GM20431 (cell line): ENCODE measurements at regions not wholly inside any gene's neighbourhood (a gene's known extent, or its start where the extent isn't known, plus 50 kb on each side); places are given as distances from the start of the nearest gene placed in this dataset.

Experiments
- in situ Hi-C: fragments of 300-500 bp; cut with MseI, MboI; formaldehyde crosslinking; loops from one replicate; pipeline ENCODE4 v1.15.0; 2020; ENCODE audit warnings: low sequenced_read_pairs; ENCODE audit not compliant: unreplicated experiment

DNA sequence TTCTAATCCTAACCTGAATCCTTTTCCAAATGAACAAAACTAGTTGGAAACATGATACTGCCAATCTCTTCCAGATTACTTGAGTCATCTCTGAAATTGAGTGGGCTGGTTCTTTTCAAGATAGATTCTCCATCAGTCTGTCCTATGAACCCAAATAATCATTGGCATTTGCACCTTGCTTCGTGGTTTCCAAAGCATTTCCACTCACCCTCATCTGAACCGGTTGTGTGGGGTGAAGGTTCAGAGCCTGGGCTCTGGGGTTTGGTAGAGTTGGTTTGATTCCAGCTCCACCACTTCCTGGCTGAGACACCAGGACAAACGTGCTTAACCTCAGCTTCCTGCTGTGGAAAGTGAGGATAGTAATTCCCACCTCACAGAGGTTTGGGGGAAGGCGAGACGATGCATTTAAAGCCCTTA lies 206.4 kb upstream of the E2F8 start:
- in situ Hi-C loops: no loop called here

DNA sequence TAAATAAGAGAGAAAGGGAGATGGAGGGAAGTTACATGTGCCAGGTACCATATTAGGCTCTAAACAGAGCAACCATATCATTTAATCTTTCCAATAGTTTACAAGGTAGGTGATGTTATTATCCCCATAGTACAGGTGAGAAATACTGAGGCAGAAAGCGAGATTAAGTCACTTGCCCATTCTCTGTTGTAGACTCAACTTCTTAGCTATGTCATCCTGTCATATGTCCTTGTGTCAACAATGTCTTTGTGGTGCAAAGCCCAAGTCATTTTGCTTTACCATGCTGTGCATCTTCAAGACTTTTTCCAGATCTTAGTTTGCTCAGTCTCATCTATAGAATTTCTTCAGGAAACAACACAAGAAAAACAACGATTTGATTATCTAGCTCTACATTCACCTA lies 205.0 kb upstream of the E2F8 start:
- in situ Hi-C loops: no loop called here

DNA sequence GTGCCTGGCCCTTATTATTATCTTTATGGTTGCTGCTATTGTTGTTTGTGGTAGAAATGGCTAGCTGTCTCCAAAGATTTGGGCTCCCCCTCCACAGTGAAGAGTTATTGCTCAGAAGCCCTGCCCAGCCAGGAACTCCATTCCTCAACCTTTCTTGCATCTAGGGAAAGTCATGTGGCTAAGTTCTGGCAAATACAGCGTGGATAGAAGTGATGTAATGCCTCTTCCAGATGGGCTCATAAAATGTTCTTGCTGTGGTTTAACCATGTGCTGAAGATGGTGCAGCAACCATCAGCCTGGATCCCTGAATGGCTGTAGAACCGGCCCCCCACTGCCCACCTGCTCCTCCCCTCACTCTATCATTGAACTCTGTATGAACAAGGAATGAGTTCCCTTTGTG lies 203.5 kb upstream of the E2F8 start:
- in situ Hi-C loops: no loop called here

- in situ Hi-C loops: no loop called here
Measured at GRCh38 chr11:19442554-19442910, 201.8 kb upstream of the E2F8 start.

DNA sequence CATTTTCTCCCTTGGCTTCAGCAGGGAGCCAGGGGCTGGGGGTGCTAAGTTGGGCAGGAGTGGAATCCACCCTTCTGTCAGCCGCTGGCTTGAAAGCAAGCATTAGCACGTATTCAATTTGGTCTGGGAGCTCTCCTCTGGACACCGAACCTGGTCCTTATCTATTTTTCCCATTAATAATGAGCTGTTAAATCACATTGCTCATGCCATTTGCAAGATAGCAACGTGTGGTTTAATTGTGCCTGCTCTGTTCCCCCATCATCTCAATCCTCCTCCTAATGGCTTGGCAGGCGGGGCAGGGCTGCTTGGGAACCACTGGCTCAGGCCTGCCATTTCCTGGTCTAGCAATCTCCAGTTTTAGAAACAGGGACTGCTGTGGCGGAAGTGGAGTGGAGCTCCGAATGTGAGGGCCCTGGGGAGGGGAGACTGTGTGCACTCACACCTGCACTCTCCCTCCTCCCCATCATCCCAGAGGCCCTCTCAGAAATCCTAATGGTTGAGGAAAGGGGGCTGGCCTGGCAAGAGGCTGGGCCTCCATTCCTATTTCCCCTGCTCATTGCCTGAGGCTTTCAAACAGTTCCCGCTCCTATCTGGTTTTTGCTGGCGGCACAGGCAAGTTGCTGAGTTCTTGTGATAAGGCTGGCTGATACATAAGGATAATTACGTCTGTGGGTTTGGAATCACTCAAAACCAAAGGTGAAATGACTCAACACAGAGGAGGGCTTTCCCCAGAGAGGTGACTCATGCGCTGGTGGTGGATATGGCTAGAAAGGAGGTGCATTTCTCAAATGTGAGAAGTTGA lies 201.2 kb upstream of the E2F8 start:
- in situ Hi-C loops: no loop called here

GRCh38 chr11:19441288-19441687 lies 200.5 kb upstream of the E2F8 start:
- in situ Hi-C loops: no loop called here

- in situ Hi-C loops: no loop called here
Measured at GRCh38 chr11:19437760-19438159, 197.0 kb upstream of the E2F8 start.

DNA sequence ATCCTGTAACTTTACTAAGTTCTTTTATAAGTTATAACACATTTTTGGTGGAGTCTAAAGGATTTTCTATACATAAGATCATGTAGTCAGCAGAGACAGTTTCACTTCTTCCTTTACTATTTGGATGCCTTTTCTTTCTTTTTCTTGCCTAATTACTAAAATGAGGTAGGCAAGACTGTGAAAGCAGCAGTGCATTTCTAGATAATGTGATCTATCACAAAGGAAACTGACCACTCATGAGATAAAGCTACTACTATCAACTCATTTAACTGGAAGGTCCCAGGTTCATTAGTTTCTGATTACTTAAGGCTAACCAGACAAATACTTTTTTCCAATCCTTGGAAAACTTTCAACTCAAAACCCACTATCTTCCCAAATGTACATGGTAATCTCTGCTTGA lies 196.2 kb upstream of the E2F8 start:
- in situ Hi-C loops: no loop called here

GRCh38 chr11:19435306-19435989 lies 194.7 kb upstream of the E2F8 start:
- in situ Hi-C loops: no loop called here

- in situ Hi-C loops: no loop called here
Measured at GRCh38 chr11:19433791-19434190, 193.0 kb upstream of the E2F8 start.

- in situ Hi-C loops: no loop called here
Measured at GRCh38 chr11:19433367-19433766, 192.6 kb upstream of the E2F8 start.

GRCh38 chr11:19432370-19433061 lies 191.8 kb upstream of the E2F8 start:
- in situ Hi-C loops: no loop called here

DNA sequence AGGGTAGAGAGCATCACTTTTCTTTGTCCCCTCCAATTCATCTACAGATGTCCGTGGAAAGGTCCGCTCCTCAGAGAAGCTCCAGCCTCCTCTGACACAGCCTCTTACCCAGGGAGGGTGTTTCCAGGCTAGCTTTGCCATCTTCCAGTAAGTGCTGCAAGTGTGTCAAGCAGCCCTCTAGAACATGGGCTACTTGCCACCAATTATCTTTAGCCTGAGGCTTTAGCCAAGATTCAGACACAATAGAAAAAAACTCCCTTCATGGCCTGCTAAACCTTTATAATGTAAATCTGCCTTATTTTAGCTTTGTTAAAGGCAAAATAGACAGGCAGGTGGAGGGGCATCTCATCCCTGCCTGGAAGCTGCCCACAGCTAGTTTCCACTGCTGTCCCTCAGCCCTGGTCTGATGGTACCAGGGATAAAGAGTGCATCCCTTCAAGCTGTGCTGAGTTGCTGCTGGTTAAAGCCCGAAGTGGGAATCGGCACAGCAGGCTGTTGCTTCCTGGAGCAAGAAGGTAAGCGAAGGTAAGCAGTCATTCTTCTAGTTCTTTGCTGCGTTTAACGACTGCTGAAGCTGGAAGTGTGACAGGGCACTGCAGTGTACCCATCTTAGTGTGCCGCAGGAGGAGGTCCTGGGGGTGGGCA lies 190.1 kb upstream of the E2F8 start:
- in situ Hi-C loops: no loop called here

- in situ Hi-C loops: no loop called here
Measured at GRCh38 chr11:19430346-19430745, 189.6 kb upstream of the E2F8 start.

DNA sequence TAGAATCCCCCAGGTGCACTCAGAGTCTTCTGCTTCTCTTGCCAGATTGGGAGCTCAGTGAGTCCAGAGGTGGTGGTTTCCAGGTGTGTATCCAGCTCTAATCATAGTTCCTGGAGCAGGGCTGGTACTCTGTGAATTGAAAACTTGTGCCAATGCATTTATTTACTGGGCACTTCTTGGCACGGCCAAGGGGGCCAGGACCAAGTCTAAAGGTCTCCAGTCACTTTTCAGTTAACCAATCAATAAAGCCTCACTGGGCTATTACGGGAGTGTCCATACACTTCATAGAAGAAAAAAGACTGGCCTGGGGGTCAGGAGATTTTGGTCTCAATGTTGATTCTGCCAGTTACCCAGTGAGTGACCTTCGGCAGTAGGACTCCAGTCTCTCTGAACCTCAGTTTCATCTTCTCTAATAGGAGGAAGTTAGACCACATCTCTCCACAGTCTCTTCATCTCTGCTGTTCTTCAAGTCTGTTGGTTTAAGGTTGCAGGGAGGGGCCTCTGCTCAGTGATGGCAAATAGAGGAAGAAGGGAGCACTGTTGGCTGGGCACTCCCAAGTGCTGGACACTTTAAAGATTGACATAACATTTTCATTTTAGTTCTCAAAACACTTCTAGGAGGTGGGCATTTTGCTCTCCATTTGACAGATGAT lies 188.5 kb upstream of the E2F8 start:
- in situ Hi-C loops: no loop called here

GRCh38 chr11:19428206-19429002 lies 187.7 kb upstream of the E2F8 start:
- in situ Hi-C loops: no loop called here

- in situ Hi-C loops: no loop called here
Measured at GRCh38 chr11:19426756-19427403, 186.1 kb upstream of the E2F8 start.

- in situ Hi-C loops: no loop called here
Measured at GRCh38 chr11:19426011-19426755, 185.4 kb upstream of the E2F8 start.
